ENCODE measurements at regions not wholly inside any gene's neighbourhood (a gene's known extent, or its start where the extent isn't known, plus 50 kb on each side); places are given as distances from the start of the nearest gene placed in this dataset.

- Histone ChIP-seq H3K4me1 (replicated peaks) (no peaks in the 10 kb centered on the region), H3K27me3 (replicated peaks; ENCODE audit: insufficient read depth) (no peaks in the 10 kb centered on the region), H3K27ac (no peak overlapping the region), H3K9me3 (no peaks in the 10 kb centered on the region), H3K36me3 (no peaks in the 10 kb centered on the region), H3K4me3 (no peak overlapping the region)
- no peak for DNase-seq (ENCODE audit: low spot score)
- intact Hi-C loops (cut with DNase I): no loop called here
- TF ChIP-seq POLR2AphosphoS5 (IDR thresholded peaks at IDR 0.05): no peak
- no peak for TF ChIP-seq POLR2A (IDR thresholded peaks at IDR 0.05)
- TF ChIP-seq CTCF (IDR thresholded peaks at IDR 0.05): no peak
- WGBS: 80% methylated on average over 9 of the region's 9 CpGs
Observed at GRCh38 chr7:132733860-132734259, 157.6 kb upstream of the PLXNA4 start.

GRCh38 chr7:132732321-132732865, 156.1 kb upstream of the PLXNA4 start:
- 82% methylated on average over 8 of the region's 8 CpGs for WGBS
- Histone ChIP-seq H3K27me3 (replicated peaks; ENCODE audit: insufficient read depth) (no peaks in the 10 kb centered on the region), H3K4me1 (replicated peaks) (no peaks in the 10 kb centered on the region), H3K27ac (no peak overlapping the region), H3K9me3 (no peaks in the 10 kb centered on the region), H3K36me3 (no peaks in the 10 kb centered on the region), H3K4me3 (no peak overlapping the region)
- TF ChIP-seq POLR2A (IDR thresholded peaks at IDR 0.05) (no peak), CTCF (IDR thresholded peaks at IDR 0.05) (no peak), POLR2AphosphoS5 (IDR thresholded peaks at IDR 0.05) (no peak)
- intact Hi-C loops (cut with DNase I): no loop called here
- no peak for DNase-seq (ENCODE audit: low spot score)

GRCh38 chr7:132730105-132730504, 153.8 kb upstream of the PLXNA4 start:
- 100% methylated on average over 4 of the region's 4 CpGs for WGBS
- H3K27ac ChIP-seq: no peak overlapping the region
- no peak for TF ChIP-seq POLR2A (IDR thresholded peaks at IDR 0.05)
- no peak for TF ChIP-seq CTCF (IDR thresholded peaks at IDR 0.05)
- no peak for TF ChIP-seq POLR2AphosphoS5 (IDR thresholded peaks at IDR 0.05)
- H3K9me3 ChIP-seq: no peaks in the 10 kb centered on the region
- no peaks in the 10 kb centered on the region for H3K27me3 ChIP-seq (replicated peaks; ENCODE audit: insufficient read depth)
- no peak for DNase-seq (ENCODE audit: low spot score)
- intact Hi-C loops (cut with DNase I): no loop called here
- H3K4me3 ChIP-seq: no peak overlapping the region
- H3K4me1 ChIP-seq (replicated peaks): no peaks in the 10 kb centered on the region
- H3K36me3 ChIP-seq: no peaks in the 10 kb centered on the region

- no peaks in the 10 kb centered on the region for H3K9me3 ChIP-seq
- no peak for TF ChIP-seq POLR2AphosphoS5 (IDR thresholded peaks at IDR 0.05)
- TF ChIP-seq POLR2A (IDR thresholded peaks at IDR 0.05): no peak
- TF ChIP-seq CTCF (IDR thresholded peaks at IDR 0.05): no peak
- no peaks in the 10 kb centered on the region for H3K4me1 ChIP-seq (replicated peaks)
- H3K27me3 ChIP-seq (replicated peaks; ENCODE audit: insufficient read depth): no peaks in the 10 kb centered on the region
- DNase-seq (ENCODE audit: low spot score): no peak
- no peak overlapping the region for H3K4me3 ChIP-seq
- 75% methylated on average over 4 of the region's 4 CpGs for WGBS
- no peaks in the 10 kb centered on the region for H3K36me3 ChIP-seq
- no peak overlapping the region for H3K27ac ChIP-seq
- intact Hi-C loops (cut with DNase I): no loop called here
Observed at GRCh38 chr7:132723506-132724081, 147.3 kb upstream of the PLXNA4 start.

- H3K4me3 ChIP-seq: no peak overlapping the region
- DNase-seq (ENCODE audit: low spot score): no peak
- WGBS: 86% methylated on average over 5 of the region's 5 CpGs
- no peak for TF ChIP-seq CTCF (IDR thresholded peaks at IDR 0.05)
- no peak for TF ChIP-seq POLR2AphosphoS5 (IDR thresholded peaks at IDR 0.05)
- no peak for TF ChIP-seq POLR2A (IDR thresholded peaks at IDR 0.05)
- H3K27me3 ChIP-seq (replicated peaks; ENCODE audit: insufficient read depth): no peaks in the 10 kb centered on the region
- H3K36me3 ChIP-seq: no peaks in the 10 kb centered on the region
- H3K9me3 ChIP-seq: no peaks in the 10 kb centered on the region
- intact Hi-C loops (cut with DNase I): no loop called here
- H3K27ac ChIP-seq: no peak overlapping the region
- H3K4me1 ChIP-seq (replicated peaks): no peaks in the 10 kb centered on the region
Observed at GRCh38 chr7:132720835-132721234, 144.6 kb upstream of the PLXNA4 start.

All from prostate gland (tissue), 2 donors.